ENCODE measurements at regions not wholly inside any gene's neighbourhood (a gene's known extent, or its start where the extent isn't known, plus 50 kb on each side); places are given as distances from the start of the nearest gene placed in this dataset.

DNA sequence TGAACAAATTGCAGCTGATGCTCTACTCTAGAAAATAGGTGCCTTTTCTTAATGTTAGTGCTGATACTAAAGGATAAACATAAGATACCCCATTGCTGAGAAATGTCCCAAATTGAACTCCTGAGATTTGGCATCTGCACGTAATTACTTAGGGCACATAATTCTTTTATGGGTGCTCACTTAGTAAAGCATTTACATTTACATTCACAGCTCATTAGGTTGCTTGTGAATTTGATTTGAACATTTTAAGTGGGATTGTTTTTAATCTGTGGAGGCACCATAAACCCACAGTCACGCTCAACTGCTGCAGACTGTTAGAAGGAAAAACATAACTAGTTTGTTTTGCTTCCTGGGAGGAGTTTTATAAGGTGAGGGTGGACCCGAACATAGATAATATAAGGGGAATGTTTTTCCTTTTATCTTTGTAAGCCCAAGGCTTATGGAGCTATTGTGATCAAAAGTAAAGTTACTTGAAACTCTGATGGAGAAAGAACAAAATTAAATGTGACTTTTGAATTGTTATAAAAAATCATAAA is 560.8 kb downstream of the REEP3 start:
- DNase-seq (ENCODE audit: low read depth) = no peak

DNA sequence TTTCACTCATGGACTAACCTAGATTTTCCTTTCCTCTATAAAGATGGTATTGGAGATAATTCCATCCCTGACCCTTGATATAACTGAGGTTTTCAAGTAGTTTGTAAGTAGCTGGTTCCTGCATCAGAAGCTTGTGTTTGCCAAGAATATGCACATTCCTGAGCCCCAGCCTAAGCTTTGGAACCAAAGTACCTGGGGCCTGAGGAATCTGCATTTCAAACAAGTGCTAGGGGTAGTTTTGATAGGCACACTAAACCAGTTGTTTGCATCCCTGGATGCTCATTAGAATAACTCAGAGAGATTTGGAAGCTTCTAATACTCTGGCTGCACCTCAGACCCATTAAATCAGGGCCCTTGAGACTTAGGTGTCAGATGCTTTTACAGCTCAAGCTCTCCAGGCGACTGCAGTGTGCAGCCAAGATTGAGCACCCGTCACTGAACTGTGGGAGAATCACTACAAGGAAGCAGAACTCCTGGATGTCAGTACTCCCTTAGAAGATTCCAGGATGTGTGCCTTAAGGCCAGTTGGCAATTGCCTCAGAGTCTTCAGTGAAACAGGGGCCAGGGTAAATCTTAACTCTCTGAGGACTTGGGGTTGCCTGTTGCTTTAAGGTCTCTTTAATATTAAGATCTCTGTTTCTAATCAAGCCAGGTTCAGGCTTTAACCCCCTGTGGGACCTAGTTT is 565.0 kb downstream of the REEP3 start:
- DNase-seq (ENCODE audit: low read depth) = no peak

DNA sequence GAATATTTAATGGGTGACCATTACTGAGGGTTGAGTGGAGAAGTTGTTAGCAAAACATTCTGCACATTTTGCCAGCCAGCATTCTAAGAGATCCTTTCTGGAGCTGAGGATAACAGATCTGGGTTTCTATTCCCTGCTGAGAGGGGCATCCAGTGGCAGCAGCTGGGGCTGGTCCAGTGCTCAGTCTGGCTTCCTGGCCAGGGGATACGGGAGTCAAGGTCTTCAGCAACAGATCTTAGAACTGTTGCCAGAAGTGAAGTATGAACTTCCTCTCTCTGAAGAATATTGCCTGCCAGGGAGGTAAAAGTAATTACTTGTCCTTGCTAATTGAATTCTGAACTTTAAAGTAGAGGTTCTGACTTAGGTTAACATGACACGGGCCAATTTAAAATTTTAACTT is 568.4 kb downstream of the REEP3 start:
- no peak for DNase-seq (ENCODE audit: low read depth)

DNA sequence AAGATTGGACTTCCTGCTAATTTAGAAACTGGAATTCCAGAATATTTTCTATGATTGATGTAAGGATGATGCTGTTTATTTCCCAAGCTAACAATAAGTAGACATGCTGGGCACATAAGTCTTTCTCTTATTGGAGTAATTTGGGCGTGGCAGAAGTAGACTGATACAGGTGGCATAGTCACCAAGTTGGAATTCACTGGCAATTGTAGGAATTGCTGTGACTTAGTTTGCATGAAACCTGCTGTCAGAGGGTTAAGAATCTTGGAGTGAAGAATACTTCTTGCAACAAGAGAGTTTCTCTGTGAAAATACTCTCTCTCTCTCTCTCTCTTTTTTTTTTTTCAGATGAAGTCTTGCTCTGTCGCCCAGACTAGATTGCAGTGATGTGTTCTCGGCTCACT is 569.7 kb downstream of the REEP3 start:
- DNase-seq (ENCODE audit: low read depth) = no peak

DNA sequence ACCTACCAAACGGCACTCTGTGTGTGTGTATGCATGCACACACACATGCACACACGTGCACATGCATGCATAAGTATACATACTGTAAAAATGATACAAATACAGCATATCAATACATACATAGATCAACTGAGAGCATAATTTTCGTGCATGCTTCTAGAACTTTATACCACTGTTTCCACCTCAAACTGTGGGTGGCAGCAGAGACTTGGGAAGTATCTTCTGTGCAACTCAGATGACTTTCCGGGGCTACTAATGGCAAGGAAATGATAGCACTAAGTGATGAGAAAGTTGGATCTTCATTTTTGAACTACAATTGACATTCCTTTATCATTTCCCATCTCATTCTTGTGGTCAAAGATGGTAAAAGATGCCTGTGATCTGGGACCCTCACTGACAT is 570.7 kb downstream of the REEP3 start:
- no peak for DNase-seq (ENCODE audit: low read depth)

DNA sequence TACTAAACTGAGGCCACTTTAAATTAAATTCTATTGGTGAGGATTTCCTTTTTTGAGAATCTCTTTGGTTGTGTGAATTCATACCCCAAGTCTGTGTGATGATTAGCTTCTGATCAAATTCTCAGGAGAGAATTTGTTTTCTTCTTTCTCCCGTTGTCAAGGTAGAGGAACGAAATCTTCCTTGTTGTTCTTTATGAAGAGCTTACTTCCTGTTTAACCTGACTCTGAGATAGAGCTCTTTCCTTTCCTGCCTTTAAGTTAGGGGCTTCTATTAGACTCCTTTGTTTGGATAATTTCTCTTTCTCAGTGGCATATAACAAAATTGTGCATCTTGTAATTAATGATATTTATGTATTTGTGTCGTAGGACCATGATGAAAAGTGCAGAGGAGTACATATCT is 572.1 kb downstream of the REEP3 start:
- DNase-seq (ENCODE audit: low read depth) = no peak

DNA sequence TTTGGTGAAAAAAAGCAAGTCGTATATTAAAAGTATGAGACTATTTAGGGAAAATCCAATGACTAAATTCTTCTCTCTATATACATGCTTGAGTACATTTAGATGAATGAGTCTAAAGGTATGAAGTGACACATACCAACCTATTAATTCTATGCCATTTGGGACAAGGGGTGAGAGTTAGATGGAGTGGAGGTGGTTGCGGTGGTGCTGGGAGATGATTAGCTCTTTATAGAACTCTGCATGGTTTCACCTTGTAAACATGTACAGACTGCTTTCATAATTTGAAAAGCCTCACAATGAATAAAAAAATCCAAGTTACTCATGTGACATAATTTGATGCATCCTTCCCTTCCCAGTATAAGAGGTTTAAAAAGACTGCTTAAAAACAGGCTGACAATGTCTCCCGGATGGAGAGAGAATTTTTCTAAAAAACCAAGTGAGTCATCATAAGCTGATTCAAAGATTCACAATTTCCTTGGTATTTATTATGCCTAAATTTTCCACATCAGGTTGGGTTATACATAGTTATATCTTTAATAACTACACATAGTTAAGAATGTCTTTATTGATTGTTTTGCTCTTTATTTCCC is 572.8 kb downstream of the REEP3 start:
- no peak for DNase-seq (ENCODE audit: low read depth)

DNA sequence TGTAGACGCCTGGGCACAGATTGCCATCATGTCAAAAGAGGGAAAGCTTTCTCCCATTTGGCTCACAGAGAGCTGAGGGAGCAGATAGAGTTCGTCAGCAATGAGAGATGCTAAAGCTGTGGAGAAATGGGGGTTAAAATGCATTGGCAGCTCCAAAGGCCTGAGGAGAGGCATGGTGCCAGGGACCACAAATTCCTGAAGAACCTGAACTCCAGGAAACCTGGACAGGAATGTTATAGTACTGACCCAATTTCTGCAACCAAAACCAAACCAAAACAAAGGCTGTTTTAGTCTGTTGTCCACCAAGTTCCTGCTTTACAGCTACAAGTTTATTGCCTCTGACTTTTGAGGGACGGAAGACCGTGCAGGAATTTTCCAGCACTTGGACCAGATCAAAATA is 575.7 kb downstream of the REEP3 start:
- no peak for DNase-seq (ENCODE audit: low read depth)

DNA sequence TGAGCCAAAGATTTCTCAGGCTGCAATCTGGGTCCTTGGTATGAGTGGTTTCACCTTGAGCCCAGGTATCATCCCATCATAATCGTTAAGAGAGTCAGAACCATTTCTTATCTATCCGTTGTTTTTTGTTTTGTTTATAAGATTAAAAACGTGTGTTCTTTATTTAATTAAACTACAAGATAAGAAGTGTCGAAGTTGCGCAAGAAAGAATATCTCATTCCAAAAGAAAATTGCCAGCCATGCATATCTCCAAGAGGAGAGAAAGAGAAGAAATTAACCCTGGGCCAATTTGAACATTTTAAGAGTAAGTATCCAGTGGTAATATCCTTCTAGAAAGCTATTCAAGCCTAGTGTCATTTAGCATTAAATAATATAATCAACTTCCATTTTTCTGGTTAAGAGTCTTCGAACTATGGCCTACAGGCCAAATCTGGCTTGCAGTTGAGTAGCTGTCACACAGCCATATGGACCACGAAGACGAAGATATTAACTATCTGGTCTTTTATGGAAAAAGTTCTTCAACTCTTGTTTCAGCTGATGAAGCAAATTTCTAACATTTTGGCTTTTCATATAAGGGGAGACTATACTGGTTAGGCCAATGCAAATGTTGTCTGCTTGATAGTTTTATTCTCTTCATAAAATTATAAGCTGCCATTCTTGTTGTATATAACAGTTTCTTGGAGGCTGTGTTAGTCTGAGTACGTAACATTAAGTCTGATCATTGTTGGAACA is 576.4 kb downstream of the REEP3 start:
- DNase-seq (ENCODE audit: low read depth) = no peak

DNA sequence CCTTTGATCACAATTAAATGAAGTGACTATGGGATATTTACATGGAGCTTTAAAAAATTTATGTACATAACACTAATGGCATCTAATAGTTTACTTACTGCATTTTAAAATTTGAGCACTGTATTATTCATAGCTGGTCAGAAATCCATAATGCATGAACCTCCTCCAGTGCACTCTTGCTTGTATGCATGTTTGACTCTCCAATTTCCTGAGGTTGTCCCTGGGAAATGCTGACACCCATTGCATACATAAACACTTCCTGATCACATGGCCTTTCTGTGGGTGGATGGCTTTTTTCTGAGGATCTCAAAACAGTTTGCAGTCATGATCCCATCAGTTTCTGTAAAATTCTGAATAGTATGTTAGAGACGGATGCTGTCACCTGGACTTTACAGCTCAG is 577.8 kb downstream of the REEP3 start:
- no peak for DNase-seq (ENCODE audit: low read depth)

DNA sequence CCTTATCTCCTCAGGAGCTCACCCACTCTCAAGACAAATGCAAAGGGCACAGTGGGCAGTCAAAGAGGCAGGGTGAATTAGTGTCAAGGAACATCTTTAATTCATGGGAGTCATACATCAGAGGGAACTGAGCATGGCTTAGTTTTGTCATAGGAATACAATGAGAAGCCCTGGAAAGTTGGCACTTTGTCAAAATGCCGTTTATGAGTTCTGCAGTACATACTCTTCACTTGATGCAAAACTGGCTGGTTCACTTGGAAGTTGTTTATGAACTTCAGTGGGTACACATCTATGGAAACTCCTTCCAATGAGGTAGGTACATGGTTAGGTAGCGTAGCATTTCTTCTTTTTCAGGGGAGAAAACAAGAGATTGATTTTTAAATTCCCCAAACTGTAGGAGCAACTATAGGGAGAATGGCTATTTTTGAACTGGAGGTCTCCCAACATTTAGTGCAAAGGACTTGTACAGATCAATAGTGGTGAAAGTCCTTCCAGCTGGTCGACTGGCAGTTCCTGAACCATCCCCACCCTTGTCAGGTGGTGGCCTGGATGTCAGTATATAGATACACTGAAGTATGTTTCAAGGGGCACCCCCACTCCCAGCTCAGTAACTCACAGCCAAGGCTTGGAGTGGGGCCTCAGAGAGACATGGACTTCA is 580.5 kb downstream of the REEP3 start:
- DNase-seq (ENCODE audit: low read depth) = no peak

DNA sequence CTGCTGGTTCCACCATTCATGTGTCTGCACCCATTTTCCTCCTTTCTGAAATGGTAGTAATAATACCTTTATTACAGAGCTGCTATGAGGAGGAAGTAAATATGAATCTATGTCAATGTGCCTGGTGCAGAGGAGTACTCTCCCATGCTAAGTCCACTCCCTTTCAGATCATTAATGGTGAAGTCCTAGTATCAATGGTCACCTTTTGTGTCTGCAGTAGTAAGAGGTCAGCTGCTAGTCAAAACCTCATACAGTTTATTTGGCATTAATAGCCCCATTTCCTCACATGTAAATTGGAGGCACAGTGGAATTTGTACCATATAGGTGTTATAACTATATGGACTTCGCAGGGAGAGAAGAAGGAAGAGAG is 581.0 kb downstream of the REEP3 start:
- DNase-seq (ENCODE audit: low read depth) = no peak

DNA sequence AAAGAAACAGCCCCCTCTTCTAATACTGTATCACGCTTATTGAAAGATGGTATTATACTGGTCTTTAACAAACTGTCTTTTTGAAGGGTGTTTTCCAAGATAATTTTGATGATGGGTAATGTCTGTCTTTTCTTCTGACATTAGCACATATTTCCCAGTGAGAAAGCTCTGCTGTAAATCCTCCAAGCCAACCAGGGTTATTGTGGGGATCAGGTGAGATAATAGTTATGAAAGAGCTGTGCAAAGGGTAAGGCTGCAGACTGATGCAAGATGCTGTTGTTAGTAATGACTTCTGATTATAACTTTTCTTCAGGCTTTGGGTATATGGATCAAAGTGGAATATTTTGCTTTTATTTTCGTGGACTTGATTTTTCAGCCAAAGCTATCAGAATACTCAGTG is 581.7 kb downstream of the REEP3 start:
- no peak for DNase-seq (ENCODE audit: low read depth)

DNA sequence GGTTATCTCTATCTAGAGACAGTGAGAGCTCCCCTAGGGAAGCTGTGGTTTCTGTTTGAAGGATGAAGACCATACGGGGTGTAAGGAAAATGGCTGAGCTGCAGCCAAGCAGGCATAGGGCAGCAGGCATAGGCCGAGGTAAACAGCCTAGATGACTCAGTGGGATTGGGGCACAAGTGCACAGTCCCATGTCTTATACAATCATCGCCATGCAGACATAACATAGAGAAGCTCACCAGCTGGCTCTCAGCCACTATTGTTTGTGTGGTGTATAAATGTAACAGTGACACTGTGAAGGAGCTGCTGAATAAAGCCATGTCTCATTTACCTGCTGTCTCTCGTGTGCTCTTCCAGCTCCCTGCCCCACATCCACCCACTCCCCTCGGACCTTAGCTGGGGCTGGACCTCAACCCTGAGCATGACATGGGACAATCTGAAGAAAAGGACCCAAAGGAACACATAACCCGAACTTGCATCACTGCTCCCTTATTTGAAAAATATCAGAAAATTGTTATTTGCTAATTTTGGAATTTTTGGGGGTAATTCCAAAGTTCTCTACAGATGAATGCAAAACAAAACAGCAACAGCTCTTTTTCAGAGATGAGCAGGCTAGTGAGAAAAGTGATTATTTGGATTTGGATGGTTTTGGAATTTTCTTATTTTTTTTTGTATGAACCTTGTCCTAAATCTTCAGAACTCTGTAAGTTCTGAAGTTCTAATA is 582.7 kb downstream of the REEP3 start:
- no peak for DNase-seq (ENCODE audit: low read depth)

DNA sequence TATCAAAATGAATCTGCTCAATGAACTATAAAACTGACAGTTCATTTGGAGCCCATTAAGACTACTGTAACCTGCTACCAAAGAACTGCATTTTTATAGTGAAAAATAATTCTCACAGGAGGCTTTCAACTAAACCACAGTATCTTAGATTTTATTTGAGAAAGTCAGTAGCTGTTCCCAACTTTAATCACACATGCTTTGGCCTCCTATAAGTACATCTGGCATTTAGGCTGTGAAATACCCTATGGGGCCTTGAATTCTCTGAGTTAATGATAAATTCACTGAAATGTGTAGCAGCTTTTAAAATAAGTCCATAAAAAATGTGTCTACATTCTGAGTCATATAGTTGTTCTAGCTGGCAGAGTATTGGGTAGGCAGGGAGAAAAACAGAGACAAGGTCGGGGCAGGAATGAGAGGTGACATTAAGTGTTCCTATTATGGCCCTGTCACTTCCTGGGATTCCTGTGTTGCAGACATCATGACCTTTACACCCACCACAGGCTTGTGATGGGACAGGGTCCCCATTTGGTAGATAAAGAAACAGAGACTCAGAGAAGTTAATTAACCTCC is 588.8 kb downstream of the REEP3 start:
- DNase-seq (ENCODE audit: low read depth) = no peak

DNA sequence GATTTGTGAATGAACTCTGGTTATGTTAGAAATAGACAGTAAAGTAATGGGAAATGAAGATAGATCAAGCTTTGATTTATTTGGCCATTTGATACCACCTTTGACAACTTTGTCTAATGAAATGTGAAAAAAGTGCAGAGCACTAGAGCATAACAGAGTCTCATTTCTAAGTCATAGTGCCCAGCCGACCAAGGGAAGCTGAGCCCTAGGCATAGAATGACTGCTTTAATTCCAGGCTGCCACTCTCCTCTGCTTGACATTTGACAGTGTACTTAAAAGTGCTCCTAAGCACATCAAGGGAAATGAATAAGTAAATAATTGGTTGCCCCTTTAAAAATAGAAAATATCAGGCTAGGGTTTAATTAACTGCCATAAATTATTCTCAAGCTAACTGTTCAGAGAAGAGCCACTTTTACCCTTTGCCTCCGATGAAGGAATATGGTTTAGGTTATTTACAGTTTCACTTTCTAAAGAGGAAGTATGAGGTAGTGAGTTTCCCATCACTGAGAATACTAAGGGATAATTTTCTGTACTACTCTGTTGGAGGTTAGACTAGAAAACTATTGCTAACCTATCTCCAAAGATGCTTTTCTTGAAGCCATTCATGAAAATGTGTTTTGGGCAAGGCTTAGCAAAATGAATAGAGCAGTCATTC is 591.6 kb downstream of the REEP3 start:
- no peak for DNase-seq (ENCODE audit: low read depth)

DNA sequence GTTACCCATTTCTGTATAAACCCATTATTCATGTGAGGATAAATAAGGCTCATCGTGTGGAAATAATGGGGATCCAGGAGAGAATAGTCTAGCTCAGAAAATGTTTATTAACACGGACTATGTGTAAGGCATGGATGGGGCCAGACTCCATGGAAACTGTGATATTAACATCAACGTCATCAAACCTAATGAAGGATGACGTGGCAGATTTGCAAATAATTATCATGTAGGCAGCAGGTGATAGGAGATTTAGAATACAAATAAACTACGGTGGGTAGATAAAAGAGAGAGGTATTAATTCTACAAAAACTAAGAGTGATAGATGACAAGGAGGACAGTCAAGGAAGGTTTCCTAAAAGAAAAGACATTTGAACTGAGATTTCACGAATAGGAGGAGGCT is 592.2 kb downstream of the REEP3 start:
- no peak for DNase-seq (ENCODE audit: low read depth)

DNA sequence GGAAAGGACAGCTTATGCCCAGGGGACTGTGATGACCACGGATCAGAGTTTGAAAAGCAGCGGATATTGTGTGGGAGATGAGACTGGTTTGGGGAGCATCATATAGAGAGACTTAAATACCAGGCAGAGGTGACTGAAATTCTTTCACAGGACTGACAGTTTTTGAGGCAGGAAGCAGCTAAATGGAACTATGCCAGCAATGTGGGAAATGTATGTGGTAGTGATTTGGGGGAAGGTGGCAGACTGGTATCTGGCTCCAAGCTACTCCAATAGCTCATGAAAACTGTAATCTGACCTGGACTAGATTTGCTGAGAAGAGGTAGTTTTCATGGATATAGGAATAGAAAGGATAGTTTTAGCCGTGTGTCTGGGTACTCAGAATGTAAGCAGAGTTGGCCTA is 592.6 kb downstream of the REEP3 start:
- no peak for DNase-seq (ENCODE audit: low read depth)

DNA sequence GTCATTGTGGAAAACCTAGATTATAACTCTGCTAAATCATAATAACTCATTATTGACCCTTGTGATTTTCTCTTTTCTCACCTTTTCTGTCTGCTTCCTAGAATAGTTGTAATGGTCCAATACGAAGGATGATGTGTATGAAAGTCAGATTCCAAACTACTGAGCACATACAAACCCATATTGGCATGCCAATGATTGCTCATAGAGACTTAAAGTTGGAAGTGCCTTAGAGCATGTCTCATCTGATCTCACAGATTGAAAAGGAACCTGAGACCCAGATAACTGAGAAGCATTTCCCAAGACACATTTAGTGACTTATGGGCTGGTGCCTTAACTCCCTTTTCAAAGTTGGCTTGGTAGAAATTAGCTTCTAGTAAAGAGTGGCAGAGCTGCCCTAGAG is 594.3 kb downstream of the REEP3 start:
- no peak for DNase-seq (ENCODE audit: low read depth)

DNA sequence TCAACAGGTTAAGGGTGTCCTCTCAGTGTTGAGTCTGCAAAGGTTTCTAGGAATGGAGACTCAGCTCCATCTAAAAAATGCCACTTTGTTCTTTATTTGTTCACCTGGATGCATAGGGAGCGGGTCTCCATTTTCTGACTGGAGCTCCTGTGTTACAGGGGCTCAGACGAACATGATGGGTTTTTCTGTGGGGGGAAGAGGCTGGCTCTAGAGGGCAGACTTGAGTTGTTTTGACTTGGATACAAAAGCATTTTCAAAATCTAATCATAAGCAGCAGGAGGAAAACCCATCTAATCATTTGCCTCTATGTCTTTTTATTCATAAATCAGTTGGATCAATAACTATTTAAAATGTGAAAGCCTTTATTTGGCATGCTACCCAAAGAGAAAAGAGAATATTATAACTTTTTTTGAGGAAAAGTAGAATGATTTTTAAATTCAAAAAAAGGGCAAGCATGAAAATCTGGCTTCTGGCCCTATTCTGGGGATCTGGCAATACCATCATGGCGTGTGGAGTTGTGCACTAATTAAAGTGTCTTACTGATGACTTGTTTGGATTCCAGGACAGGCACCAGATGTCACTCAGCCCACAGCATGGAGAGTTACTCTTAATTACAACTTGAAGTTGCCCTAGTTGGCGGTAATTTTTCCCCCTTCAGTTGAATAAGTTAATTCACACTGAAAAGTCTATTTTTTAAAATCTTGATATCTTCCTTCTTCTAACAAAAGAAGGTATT is 594.9 kb downstream of the REEP3 start:
- no peak for DNase-seq (ENCODE audit: low read depth)

DNA sequence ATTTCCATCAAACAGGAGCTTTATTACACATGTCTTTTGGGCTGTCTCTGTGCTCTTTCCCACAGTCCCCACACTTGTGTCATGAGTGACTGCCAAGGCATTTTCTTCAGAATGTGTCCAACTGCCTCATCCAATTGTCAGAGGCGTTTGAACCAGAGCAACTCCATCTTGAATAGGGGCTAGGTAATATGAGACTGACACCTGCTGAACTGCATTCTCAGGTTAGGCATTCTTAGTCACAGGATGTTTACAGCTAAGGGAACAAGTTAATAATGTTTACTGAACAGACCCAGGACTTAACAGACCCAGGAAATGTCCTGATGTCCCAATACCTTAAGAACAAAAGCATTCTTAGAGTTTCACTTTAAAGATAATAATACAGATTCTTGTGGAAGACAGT is 595.5 kb downstream of the REEP3 start:
- DNase-seq (ENCODE audit: low read depth) = no peak

Data from fibroblast of the conjunctiva (primary cell).